ENCODE measurements at regions not wholly inside any gene's neighbourhood (a gene's known extent, or its start where the extent isn't known, plus 50 kb on each side); places are given as distances from the start of the nearest gene placed in this dataset.
"Not testable (repeated sequence)": the region's sequence is repeated elsewhere in the genome, so short reads cannot be mapped to it uniquely, and the experiment has no call there.

GRCh38 chr6:114939630-114940029, 596.8 kb upstream of the HS3ST5 start:
- no peak for DNase-seq (ENCODE audit: low read depth in 2 of 2)

GRCh38 chr6:114936080-114936479, 593.3 kb upstream of the HS3ST5 start:
- no peak for DNase-seq (ENCODE audit: low read depth in 2 of 2)

GRCh38 chr6:114934079-114934478, 591.3 kb upstream of the HS3ST5 start:
- no peak for DNase-seq (ENCODE audit: low read depth in 2 of 2)

GRCh38 chr6:114928731-114929130, 585.9 kb upstream of the HS3ST5 start:
- DNase-seq (ENCODE audit: low read depth in 2 of 2) = not testable (repeated sequence)

GRCh38 chr6:114906096-114906495, 563.3 kb upstream of the HS3ST5 start:
- no peak for DNase-seq (ENCODE audit: low read depth in 2 of 2)

GRCh38 chr6:114897536-114897935, 554.7 kb upstream of the HS3ST5 start:
- no peak for DNase-seq (ENCODE audit: low read depth in 2 of 2)

- no peak for DNase-seq (ENCODE audit: low read depth in 2 of 2)
Observed at GRCh38 chr6:114892211-114892610, 549.4 kb upstream of the HS3ST5 start.

GRCh38 chr6:114888241-114888640, 545.4 kb upstream of the HS3ST5 start:
- no peak for DNase-seq (ENCODE audit: low read depth in 2 of 2)

- no peak for DNase-seq (ENCODE audit: low read depth in 2 of 2)
Observed at GRCh38 chr6:114886670-114887436, 544.0 kb upstream of the HS3ST5 start.

GRCh38 chr6:114879693-114880092, 536.9 kb upstream of the HS3ST5 start:
- no peak for DNase-seq (ENCODE audit: low read depth in 2 of 2)

GRCh38 chr6:114878091-114878490, 535.3 kb upstream of the HS3ST5 start:
- DNase-seq (ENCODE audit: low read depth in 2 of 2) = no peak

- no peak for DNase-seq (ENCODE audit: low read depth in 2 of 2)
Observed at GRCh38 chr6:114874410-114874809, 531.6 kb upstream of the HS3ST5 start.

- DNase-seq (ENCODE audit: low read depth in 2 of 2) = not testable (repeated sequence)
Observed at GRCh38 chr6:114865506-114865905, 522.7 kb upstream of the HS3ST5 start.

- DNase-seq (ENCODE audit: low read depth in 2 of 2) = no peak
Observed at GRCh38 chr6:114863610-114864009, 520.8 kb upstream of the HS3ST5 start.

GRCh38 chr6:114862819-114863218, 520.0 kb upstream of the HS3ST5 start:
- no peak for DNase-seq (ENCODE audit: low read depth in 2 of 2)

GRCh38 chr6:114862064-114862463, 519.2 kb upstream of the HS3ST5 start:
- no peak for DNase-seq (ENCODE audit: low read depth in 2 of 2)

- DNase-seq (ENCODE audit: low read depth in 2 of 2) = no peak
Observed at GRCh38 chr6:114844359-114844758, 501.5 kb upstream of the HS3ST5 start.

GRCh38 chr6:114839019-114839418, 496.2 kb upstream of the HS3ST5 start:
- no peak for DNase-seq (ENCODE audit: low read depth in 2 of 2)

- DNase-seq (ENCODE audit: low read depth in 2 of 2) = no peak
Observed at GRCh38 chr6:114833211-114833610, 490.4 kb upstream of the HS3ST5 start.

- DNase-seq (ENCODE audit: low read depth in 2 of 2) = no peak
Observed at GRCh38 chr6:114830515-114830914, 487.7 kb upstream of the HS3ST5 start.

GRCh38 chr6:114827135-114827534, 484.3 kb upstream of the HS3ST5 start:
- no peak for DNase-seq (ENCODE audit: low read depth in 2 of 2)

GRCh38 chr6:114824409-114824808, 481.6 kb upstream of the HS3ST5 start:
- no peak for DNase-seq (ENCODE audit: low read depth in 2 of 2)

GRCh38 chr6:114816678-114817077, 473.9 kb upstream of the HS3ST5 start:
- no peak for DNase-seq (ENCODE audit: low read depth in 2 of 2)

GRCh38 chr6:114810468-114810867, 467.6 kb upstream of the HS3ST5 start:
- DNase-seq (ENCODE audit: low read depth in 2 of 2) = no peak
